Body of pancreas (tissue), 4 donors: ENCODE measurements at regions not wholly inside any gene's neighbourhood (a gene's known extent, or its start where the extent isn't known, plus 50 kb on each side); places are given as distances from the start of the nearest gene placed in this dataset.
A peak's percentile ranks its signal among the peaks of the same experiment; 100 is the strongest.
"Not testable (repeated sequence)": the region's sequence is repeated elsewhere in the genome, so short reads cannot be mapped to it uniquely, and the experiment has no call there.

Source experiments
- ATAC-seq: fragments of 150-250 bp; one replicate; pipeline ENCODE4 v1.9.1; 2016
- DNase-seq, 4 donors: peaks; one replicate each; pipeline ENCODE4 v3.0.0-alpha.2; 2019
- H3K27ac ChIP-seq, 4 donors: fragments of 200-600 bp; sonication (generic); 1 replicate in 3 of 4; 2 replicates in 1 of 4; pipeline versions ENCODE4 v1.5.1 to v1.6.1; 2016 to 2019; ENCODE audit warnings: mild to moderate bottlenecking in 1 of 4, mixed read lengths in 1 of 4, moderate library complexity in 1 of 4
- H3K27me3 ChIP-seq, 2 donors: fragments of 200-600 bp; sonication (generic); one replicate each; pipeline ENCODE4 v1.6.0; 2016; ENCODE audit warnings: mild to moderate bottlenecking in 1 of 2
- H3K36me3 ChIP-seq, 2 donors: fragments of 200-600 bp; sonication (generic); replicated peaks in 1 of 2; 2 replicates each; pipeline ENCODE4 v1.5.1; 2016; ENCODE audit warnings: low read depth in 2 of 2; ENCODE audit not compliant: insufficient read depth in 1 of 2
- H3K4me1 ChIP-seq: fragments of 200-600 bp; sonication (generic); one replicate; pipeline ENCODE4 v1.6.0; 2016
- H3K4me3 ChIP-seq, 2 donors: fragments of 200-600 bp; sonication (generic); 1 replicate in 1 of 2; 2 replicates in 1 of 2; pipeline ENCODE4 v1.5.1; 2016 to 2019
- H3K9me3 ChIP-seq, 3 donors: fragments of 200-600 bp; sonication (generic); 1 replicate in 2 of 3; 2 replicates in 1 of 3; pipeline ENCODE4 v1.5.1; 2016
- CTCF ChIP-seq, 7 experiments: fragments of 450-650 bp in 4 of 7; fragments of 200-600 bp in 3 of 7; sonication (generic) in 3 of 7; IDR thresholded peaks; one replicate each; pipeline ENCODE4 v1.5.1; 2016 to 2019; ENCODE audit warnings: antibody characterized with exemption in 7 of 7
- POLR2A ChIP-seq, 3 donors: fragments of 450-650 bp; IDR thresholded peaks; one replicate each; pipeline ENCODE4 v1.6.1; 2016; ENCODE audit warnings: antibody characterized with exemption in 3 of 3, mild to moderate bottlenecking in 2 of 3
- WGBS, 2 donors: methylation state at CpG; one replicate each; pipeline ENCODE4 v1.1.5; 2017; 5-methylcytosine and 5-hydroxymethylcytosine counted together
- intact Hi-C: fragments of 100-400 bp; cut with DNase I; formaldehyde crosslinking; loops from one replicate; pipeline ENCODE4 v1.15.1; 2023

GRCh38 chr5:104573949-104574709, 1011.5 kb upstream of the NUDT12 start:
- Histone ChIP-seq H3K27ac (no peak overlapping the region), H3K4me3 (no peak overlapping the region), H3K4me1 (no peaks in the 10 kb centered on the region), H3K9me3 (no peaks in the 10 kb centered on the region), H3K27me3 (no peaks in the 10 kb centered on the region), H3K36me3 (no peaks in the 10 kb centered on the region)
- ATAC-seq (no peak), DNase-seq (no peak)
- 71 to 85% methylated on average over 4 of the region's 4 CpGs for WGBS, 2 donors
- TF ChIP-seq CTCF (IDR thresholded peaks at IDR 0.05) (no peak), POLR2A (IDR thresholded peaks at IDR 0.05) (no peak)
- intact Hi-C loops: no loop called here

- Histone ChIP-seq H3K4me1 (no peaks in the 10 kb centered on the region), H3K36me3 (no peaks in the 10 kb centered on the region), H3K27me3 (no peaks in the 10 kb centered on the region), H3K4me3 (no peak overlapping the region), H3K9me3 (no peaks in the 10 kb centered on the region), H3K27ac (no peak overlapping the region)
- peak in 1 of 4 donors; percentile 4 for DNase-seq
- TF ChIP-seq CTCF (IDR thresholded peaks at IDR 0.05) (no peak), POLR2A (IDR thresholded peaks at IDR 0.05) (no peak)
- intact Hi-C loops: no loop called here
- 43 to 74% methylated on average over 1 of the region's 1 CpG for WGBS, 2 donors
- ATAC-seq: no peak
Measured at GRCh38 chr5:104569621-104570020, 1007.0 kb upstream of the NUDT12 start.

GRCh38 chr5:104564530-104564929, 1001.9 kb upstream of the NUDT12 start:
- Histone ChIP-seq H3K27me3 (no peaks in the 10 kb centered on the region), H3K4me1 (no peaks in the 10 kb centered on the region), H3K27ac (no peak overlapping the region), H3K36me3 (no peaks in the 10 kb centered on the region), H3K9me3 (no peaks in the 10 kb centered on the region), H3K4me3 (no peak overlapping the region)
- no peak for TF ChIP-seq CTCF (IDR thresholded peaks at IDR 0.05)
- no peak for TF ChIP-seq POLR2A (IDR thresholded peaks at IDR 0.05)
- 93 to 95% methylated on average over 4 of the region's 4 CpGs for WGBS, 2 donors
- ATAC-seq: no peak
- DNase-seq: no peak
- intact Hi-C loops: no loop called here

- intact Hi-C loops: no loop called here
- H3K9me3 ChIP-seq: no peaks in the 10 kb centered on the region
- no peaks in the 10 kb centered on the region for H3K36me3 ChIP-seq
- WGBS, 2 donors: 67 to 78% methylated on average over 3 of the region's 3 CpGs
- no peaks in the 10 kb centered on the region for H3K27me3 ChIP-seq
- no peak overlapping the region for H3K27ac ChIP-seq
- no peak for DNase-seq
- no peaks in the 10 kb centered on the region for H3K4me1 ChIP-seq
- ATAC-seq: no peak
- no peak overlapping the region for H3K4me3 ChIP-seq
- no peak for TF ChIP-seq POLR2A (IDR thresholded peaks at IDR 0.05)
- no peak for TF ChIP-seq CTCF (IDR thresholded peaks at IDR 0.05)
Measured at GRCh38 chr5:104556957-104557356, 994.4 kb upstream of the NUDT12 start.

GRCh38 chr5:104551628-104552027, 989.0 kb upstream of the NUDT12 start:
- TF ChIP-seq POLR2A (IDR thresholded peaks at IDR 0.05) (no peak), CTCF (IDR thresholded peaks at IDR 0.05) (no peak)
- intact Hi-C loops: no loop called here
- H3K9me3 ChIP-seq: no peaks in the 10 kb centered on the region
- no peak overlapping the region for H3K4me3 ChIP-seq
- no peak for DNase-seq
- WGBS, 2 donors: 58 to 61% methylated on average over 3 of the region's 3 CpGs
- H3K27ac ChIP-seq: no peak overlapping the region
- H3K36me3 ChIP-seq: no peaks in the 10 kb centered on the region
- no peaks in the 10 kb centered on the region for H3K4me1 ChIP-seq
- H3K27me3 ChIP-seq: no peaks in the 10 kb centered on the region
- no peak for ATAC-seq

- H3K4me3 ChIP-seq, H3K27ac ChIP-seq, H3K9me3 ChIP-seq, intact Hi-C loops, ATAC-seq, H3K4me1 ChIP-seq, DNase-seq, H3K27me3 ChIP-seq, H3K36me3 ChIP-seq: not testable (repeated sequence)
- 81 to 87% methylated on average over 6 of the region's 6 CpGs for WGBS, 2 donors
Measured at GRCh38 chr5:104546871-104547270, 984.3 kb upstream of the NUDT12 start.
